Tibial nerve (tissue), 4 donors: ENCODE measurements at regions not wholly inside any gene's neighbourhood (a gene's known extent, or its start where the extent isn't known, plus 50 kb on each side); places are given as distances from the start of the nearest gene placed in this dataset.

ENCODE experiments used
- DNase-seq, 2 donors: peaks; one replicate each; pipeline ENCODE4 v3.0.0-alpha.2; 2019; ENCODE audit warnings: low spot score in 2 of 2
- H3K27ac ChIP-seq, 4 donors: fragments of 200-600 bp; sonication (generic) in 3 of 4; one replicate each; pipeline ENCODE4 v1.5.1; 2017 to 2019; ENCODE audit warnings: mild to moderate bottlenecking in 1 of 4
- H3K27me3 ChIP-seq, 2 donors: fragments of 200-600 bp; sonication (generic) in 1 of 2; one replicate each; pipeline versions ENCODE4 v1.5.1 to v1.6.0; 2017 to 2019
- H3K36me3 ChIP-seq, 3 donors: fragments of 200-600 bp; sonication (generic); one replicate each; pipeline ENCODE4 v1.5.1; 2018 to 2019
- H3K4me1 ChIP-seq, 4 donors: fragments of 200-600 bp; sonication (generic) in 3 of 4; one replicate each; pipeline ENCODE4 v1.5.1; 2017 to 2019
- H3K4me3 ChIP-seq, 4 donors: fragments of 200-600 bp; sonication (generic) in 3 of 4; one replicate each; pipeline ENCODE4 v1.5.1; 2017 to 2019; ENCODE audit warnings: mild to moderate bottlenecking in 1 of 4, moderate library complexity in 1 of 4
- H3K9me3 ChIP-seq, 4 donors: fragments of 200-600 bp; sonication (generic) in 3 of 4; one replicate each; pipeline ENCODE4 v1.5.1; 2017 to 2019
- EP300 ChIP-seq, 2 donors: sonication (generic); formaldehyde crosslinking; IDR thresholded peaks; one replicate each; pipeline ENCODE4 v1.6.1; 2017; ENCODE audit warnings: antibody characterized with exemption in 2 of 2, mild to moderate bottlenecking in 1 of 2
- POLR2A ChIP-seq, 2 donors: fragments of 450-650 bp; IDR thresholded peaks; one replicate each; pipeline ENCODE4 v1.6.1; 2017; ENCODE audit warnings: antibody characterized with exemption in 2 of 2, mild to moderate bottlenecking in 2 of 2, moderate library complexity in 2 of 2
- WGBS, 2 donors: methylation state at CpG; one replicate each; pipeline ENCODE4 v1.1.5; 2018; 5-methylcytosine and 5-hydroxymethylcytosine counted together
- TF ChIP-seq, protein P1 (sequence below), 5 experiments: fragments of 200-600 bp in 3 of 5; fragments of 450-650 bp in 2 of 5; sonication (generic) in 3 of 5; IDR thresholded peaks; one replicate each; pipeline ENCODE4 v1.5.1; 2016 to 2019; ENCODE audit warnings: antibody characterized with exemption in 5 of 5, mild to moderate bottlenecking in 3 of 5, moderate library complexity in 2 of 5

GRCh38 chr16:86662740-86663139 lies 84.4 kb downstream of the FOXL1 start:
- Histone ChIP-seq H3K4me3 (no peak overlapping the region), H3K9me3 (no peaks in the 10 kb centered on the region), H3K4me1 (peaks cover 0 to 18% (median 7%) of the 10 kb centered on the region in 4 donors), H3K27me3 (no peaks in the 10 kb centered on the region), H3K36me3 (no peaks in the 10 kb centered on the region), H3K27ac (no peak overlapping the region)
- WGBS, 2 donors: 78 to 92% methylated on average over 3 of the region's 3 CpGs
- no peak for TF ChIP-seq POLR2A (IDR thresholded peaks at IDR 0.05)
- TF ChIP-seq EP300 (IDR thresholded peaks at IDR 0.05): no peak
- TF ChIP-seq, protein P1, sequence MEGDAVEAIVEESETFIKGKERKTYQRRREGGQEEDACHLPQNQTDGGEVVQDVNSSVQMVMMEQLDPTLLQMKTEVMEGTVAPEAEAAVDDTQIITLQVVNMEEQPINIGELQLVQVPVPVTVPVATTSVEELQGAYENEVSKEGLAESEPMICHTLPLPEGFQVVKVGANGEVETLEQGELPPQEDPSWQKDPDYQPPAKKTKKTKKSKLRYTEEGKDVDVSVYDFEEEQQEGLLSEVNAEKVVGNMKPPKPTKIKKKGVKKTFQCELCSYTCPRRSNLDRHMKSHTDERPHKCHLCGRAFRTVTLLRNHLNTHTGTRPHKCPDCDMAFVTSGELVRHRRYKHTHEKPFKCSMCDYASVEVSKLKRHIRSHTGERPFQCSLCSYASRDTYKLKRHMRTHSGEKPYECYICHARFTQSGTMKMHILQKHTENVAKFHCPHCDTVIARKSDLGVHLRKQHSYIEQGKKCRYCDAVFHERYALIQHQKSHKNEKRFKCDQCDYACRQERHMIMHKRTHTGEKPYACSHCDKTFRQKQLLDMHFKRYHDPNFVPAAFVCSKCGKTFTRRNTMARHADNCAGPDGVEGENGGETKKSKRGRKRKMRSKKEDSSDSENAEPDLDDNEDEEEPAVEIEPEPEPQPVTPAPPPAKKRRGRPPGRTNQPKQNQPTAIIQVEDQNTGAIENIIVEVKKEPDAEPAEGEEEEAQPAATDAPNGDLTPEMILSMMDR (IDR thresholded peaks at IDR 0.05): no peak
- no peak for DNase-seq

- Histone ChIP-seq H3K27me3 (no peaks in the 10 kb centered on the region), H3K4me3 (no peak overlapping the region), H3K27ac (no peak overlapping the region), H3K9me3 (no peaks in the 10 kb centered on the region), H3K4me1 (peaks cover 0 to 18% (median 7%) of the 10 kb centered on the region in 4 donors), H3K36me3 (no peaks in the 10 kb centered on the region)
- WGBS, 2 donors: 77 to 82% methylated on average over 19 of the region's 19 CpGs
- DNase-seq: no peak
- TF ChIP-seq, protein P1 (IDR thresholded peaks at IDR 0.05): no peak
- TF ChIP-seq POLR2A (IDR thresholded peaks at IDR 0.05) (no peak), EP300 (IDR thresholded peaks at IDR 0.05) (no peak)
Measured at GRCh38 chr16:86663685-86664521, 85.6 kb downstream of the FOXL1 start.

GRCh38 chr16:86664522-86665318 lies 86.4 kb downstream of the FOXL1 start:
- Histone ChIP-seq H3K4me3 (no peak overlapping the region), H3K27me3 (no peaks in the 10 kb centered on the region), H3K27ac (peak overlapping the region in 1 of 4 donors; percentile 32), H3K9me3 (no peaks in the 10 kb centered on the region), H3K4me1 (peaks cover 0 to 23% (median 7%) of the 10 kb centered on the region in 4 donors), H3K36me3 (no peaks in the 10 kb centered on the region)
- TF ChIP-seq POLR2A (IDR thresholded peaks at IDR 0.05): no peak
- TF ChIP-seq, protein P1 (IDR thresholded peaks at IDR 0.05): no peak
- no peak for TF ChIP-seq EP300 (IDR thresholded peaks at IDR 0.05)
- DNase-seq: no peak
- 63 to 68% methylated on average over 9 to 11 of the region's 11 CpGs for WGBS, 2 donors

DNA sequence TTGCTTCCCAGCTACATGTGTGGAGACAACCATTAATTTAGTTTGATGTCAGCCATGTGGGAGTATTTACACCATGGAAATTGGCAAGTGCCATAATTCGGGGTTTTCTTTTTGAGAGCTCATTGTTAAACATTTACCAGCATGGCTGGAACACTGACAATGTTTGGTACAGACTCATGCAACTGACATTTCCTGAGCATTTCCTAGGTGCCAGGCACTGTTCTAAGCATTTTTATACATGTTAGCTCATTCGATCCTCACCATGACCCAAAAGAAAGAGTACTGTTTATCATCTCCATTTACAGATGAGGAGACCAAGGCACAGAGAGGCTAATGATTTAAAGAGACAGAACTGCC lies 86.9 kb downstream of the FOXL1 start:
- Histone ChIP-seq H3K36me3 (no peaks in the 10 kb centered on the region), H3K27me3 (peaks cover 0 to 2% of the 10 kb centered on the region in 2 donors), H3K4me1 (peaks cover 0 to 28% (median 7%) of the 10 kb centered on the region in 4 donors), H3K4me3 (no peak overlapping the region), H3K27ac (peak overlapping the region in 1 of 4 donors; percentile 32), H3K9me3 (no peaks in the 10 kb centered on the region)
- TF ChIP-seq, protein P1 (IDR thresholded peaks at IDR 0.05): no peak
- no peak for TF ChIP-seq EP300 (IDR thresholded peaks at IDR 0.05)
- no peak for TF ChIP-seq POLR2A (IDR thresholded peaks at IDR 0.05)
- no peak for DNase-seq
- WGBS, 2 donors: 31 to 58% methylated on average over 2 of the region's 2 CpGs

- H3K27me3 ChIP-seq: peaks cover 0 to 7% of the 10 kb centered on the region in 2 donors
- TF ChIP-seq, protein P1 (IDR thresholded peaks at IDR 0.05): no peak
- TF ChIP-seq EP300 (IDR thresholded peaks at IDR 0.05): no peak
- TF ChIP-seq POLR2A (IDR thresholded peaks at IDR 0.05): no peak
- no peaks in the 10 kb centered on the region for H3K9me3 ChIP-seq
- H3K4me1 ChIP-seq: peaks cover 0 to 29% (median 7%) of the 10 kb centered on the region in 4 donors
- 93 to 98% methylated on average over 3 of the region's 3 CpGs for WGBS, 2 donors
- DNase-seq: no peak
- H3K36me3 ChIP-seq: no peaks in the 10 kb centered on the region
- H3K4me3 ChIP-seq: no peak overlapping the region
- H3K27ac ChIP-seq: no peak overlapping the region
Measured at GRCh38 chr16:86665929-86666328, 87.6 kb downstream of the FOXL1 start.
